Fibroblast of lung (primary cell): ENCODE measurements at regions not wholly inside any gene's neighbourhood (a gene's known extent, or its start where the extent isn't known, plus 50 kb on each side); places are given as distances from the start of the nearest gene placed in this dataset.
A peak's percentile ranks its signal among the peaks of the same experiment; 100 is the strongest.

ENCODE experiments used
- DNase-seq, 2 donors: peaks; one replicate each; pipeline versions ENCODE4 v3.0.0 to v3.0.0-alpha.2; 2010; ENCODE audit warnings: low read depth in 2 of 2
- H2AFZ ChIP-seq: 2 replicates; pipeline ENCODE4 v1.5.1; 2012; ENCODE audit warnings: low read length, control low read depth, inconsistent platforms
- H3K27ac ChIP-seq: 2 replicates; pipeline ENCODE4 v1.5.1; 2011; ENCODE audit warnings: low read length, control low read depth; ENCODE audit not compliant: insufficient read depth
- H3K27me3 ChIP-seq: 2 replicates; pipeline ENCODE4 v1.5.1; 2011; ENCODE audit warnings: mild to moderate bottlenecking, low read length; ENCODE audit not compliant: control insufficient read depth, insufficient read depth
- H3K36me3 ChIP-seq: 2 replicates; pipeline ENCODE4 v1.5.1; 2011; ENCODE audit warnings: low read length; ENCODE audit not compliant: control insufficient read depth, insufficient read depth
- H3K4me1 ChIP-seq: 2 replicates; pipeline ENCODE4 v1.5.1; 2011; ENCODE audit warnings: low read length; ENCODE audit not compliant: control insufficient read depth, insufficient read depth; ENCODE audit errors: extremely low read depth
- H3K4me2 ChIP-seq: 2 replicates; pipeline ENCODE4 v1.5.1; 2011; ENCODE audit warnings: low read length, control low read depth; ENCODE audit not compliant: insufficient read depth; ENCODE audit errors: extremely low read depth
- H3K4me3 ChIP-seq, 4 experiments: fragments of 200-600 bp in 1 of 4; sonication (generic) in 1 of 4; replicated peaks in 1 of 4; 2 replicates each; pipeline ENCODE4 v1.5.1; 2011 to 2016; ENCODE audit warnings: low read length in 4 of 4, low read depth in 3 of 4, mild to moderate bottlenecking in 3 of 4, control low read depth in 2 of 4, inconsistent platforms in 1 of 4, mixed read lengths in 1 of 4; ENCODE audit not compliant: insufficient read depth in 1 of 4; ENCODE audit errors: control extremely low read depth in 1 of 4
- H3K79me2 ChIP-seq: 2 replicates; pipeline ENCODE4 v1.5.1; 2012; ENCODE audit warnings: mild to moderate bottlenecking, low read length, inconsistent platforms; ENCODE audit not compliant: control insufficient read depth, insufficient read depth
- H3K9ac ChIP-seq: 2 replicates; pipeline ENCODE4 v1.5.1; 2011; ENCODE audit warnings: mild to moderate bottlenecking, low read length, control low read depth; ENCODE audit not compliant: insufficient read depth
- H3K9me3 ChIP-seq: 2 replicates; pipeline ENCODE4 v1.5.1; 2012; ENCODE audit warnings: low read depth, low read length; ENCODE audit not compliant: control insufficient read depth, insufficient read depth
- H4K20me1 ChIP-seq: 2 replicates; pipeline ENCODE4 v1.5.1; 2011; ENCODE audit warnings: low read length; ENCODE audit not compliant: control insufficient read depth, insufficient read depth; ENCODE audit errors: extremely low read depth
- CTCF ChIP-seq, 2 donors: IDR thresholded peaks in 1 of 2; conservative IDR thresholded peaks in 1 of 2; 1 replicate in 1 of 2; 2 replicates in 1 of 2; pipeline ENCODE4 v1.5.1; 2011 to 2012; ENCODE audit warnings: low read length in 2 of 2, control low read depth in 1 of 2, inconsistent platforms in 1 of 2, low read depth in 1 of 2, mild to moderate bottlenecking in 1 of 2
- EZH2 ChIP-seq: IDR thresholded peaks from 2 replicates; pipeline ENCODE4 v1.5.1; 2012; ENCODE audit warnings: low read length, control low read depth, mild to moderate bottlenecking; ENCODE audit errors: missing control alignments

GRCh38 chr5:106324356-106324755, 1346.4 kb downstream of the EFNA5 start:
- no peaks in the 10 kb centered on the region for H4K20me1 ChIP-seq
- TF ChIP-seq EZH2: no peak

GRCh38 chr5:106321242-106321641, 1349.5 kb downstream of the EFNA5 start:
- TF ChIP-seq CTCF (conservative IDR thresholded peaks at IDR 0.05 in 1 of 2, IDR thresholded peaks at IDR 0.05 in 1 of 2; ENCODE audit: low read depth in 1 of 2, low read length in 2 of 2) (no peak), EZH2 (no peak)
- no peak overlapping the region for H3K9ac ChIP-seq
- no peaks in the 10 kb centered on the region for H4K20me1 ChIP-seq
- H2AFZ ChIP-seq: no peak overlapping the region
- H3K36me3 ChIP-seq: no peaks in the 10 kb centered on the region
- H3K4me1 ChIP-seq: no peaks in the 10 kb centered on the region
- H3K9me3 ChIP-seq: no peaks in the 10 kb centered on the region
- no peaks in the 10 kb centered on the region for H3K79me2 ChIP-seq
- no peak overlapping the region for H3K27ac ChIP-seq
- H3K4me3 ChIP-seq: no peak overlapping the region
- H3K4me2 ChIP-seq: no peak overlapping the region
- peak in 1 of 2 donors; percentile 75 for DNase-seq
- no peaks in the 10 kb centered on the region for H3K27me3 ChIP-seq

More at GRCh38 chr5:106324356-106324755, 1346.4 kb downstream of the EFNA5 start:
- H3K9ac ChIP-seq: no peak overlapping the region
- H3K36me3 ChIP-seq: no peaks in the 10 kb centered on the region
- no peaks in the 10 kb centered on the region for H3K9me3 ChIP-seq
- H3K27me3 ChIP-seq: no peaks in the 10 kb centered on the region
- DNase-seq: no peak
- no peak overlapping the region for H3K4me2 ChIP-seq
- no peak overlapping the region for H2AFZ ChIP-seq
- no peak overlapping the region for H3K27ac ChIP-seq
- H3K79me2 ChIP-seq: no peaks in the 10 kb centered on the region
- H3K4me3 ChIP-seq: no peak overlapping the region
- H3K4me1 ChIP-seq: no peaks in the 10 kb centered on the region

GRCh38 chr5:106314221-106314824, 1356.4 kb downstream of the EFNA5 start:
- peak; percentile 38 to 39 for DNase-seq
- Histone ChIP-seq H3K27me3 (no peaks in the 10 kb centered on the region), H4K20me1 (no peaks in the 10 kb centered on the region), H3K27ac (no peak overlapping the region), H3K79me2 (no peaks in the 10 kb centered on the region), H3K9me3 (no peaks in the 10 kb centered on the region), H3K4me2 (no peak overlapping the region), H3K4me3 (no peak overlapping the region), H3K36me3 (no peaks in the 10 kb centered on the region), H3K4me1 (no peaks in the 10 kb centered on the region), H3K9ac (no peak overlapping the region), H2AFZ (no peak overlapping the region)
- TF ChIP-seq EZH2 (no peak), CTCF (conservative IDR thresholded peaks at IDR 0.05 in 1 of 2, IDR thresholded peaks at IDR 0.05 in 1 of 2; ENCODE audit: low read depth in 1 of 2, low read length in 2 of 2) (no peak)
